Renal pelvis (tissue), 1 donor: ENCODE measurements at regions not wholly inside any gene's neighbourhood (a gene's known extent, or its start where the extent isn't known, plus 50 kb on each side); places are given as distances from the start of the nearest gene placed in this dataset.

Experiments
- DNase-seq: peaks from one replicate; pipeline ENCODE4 v3.0.0-alpha.2; 2013

DNA sequence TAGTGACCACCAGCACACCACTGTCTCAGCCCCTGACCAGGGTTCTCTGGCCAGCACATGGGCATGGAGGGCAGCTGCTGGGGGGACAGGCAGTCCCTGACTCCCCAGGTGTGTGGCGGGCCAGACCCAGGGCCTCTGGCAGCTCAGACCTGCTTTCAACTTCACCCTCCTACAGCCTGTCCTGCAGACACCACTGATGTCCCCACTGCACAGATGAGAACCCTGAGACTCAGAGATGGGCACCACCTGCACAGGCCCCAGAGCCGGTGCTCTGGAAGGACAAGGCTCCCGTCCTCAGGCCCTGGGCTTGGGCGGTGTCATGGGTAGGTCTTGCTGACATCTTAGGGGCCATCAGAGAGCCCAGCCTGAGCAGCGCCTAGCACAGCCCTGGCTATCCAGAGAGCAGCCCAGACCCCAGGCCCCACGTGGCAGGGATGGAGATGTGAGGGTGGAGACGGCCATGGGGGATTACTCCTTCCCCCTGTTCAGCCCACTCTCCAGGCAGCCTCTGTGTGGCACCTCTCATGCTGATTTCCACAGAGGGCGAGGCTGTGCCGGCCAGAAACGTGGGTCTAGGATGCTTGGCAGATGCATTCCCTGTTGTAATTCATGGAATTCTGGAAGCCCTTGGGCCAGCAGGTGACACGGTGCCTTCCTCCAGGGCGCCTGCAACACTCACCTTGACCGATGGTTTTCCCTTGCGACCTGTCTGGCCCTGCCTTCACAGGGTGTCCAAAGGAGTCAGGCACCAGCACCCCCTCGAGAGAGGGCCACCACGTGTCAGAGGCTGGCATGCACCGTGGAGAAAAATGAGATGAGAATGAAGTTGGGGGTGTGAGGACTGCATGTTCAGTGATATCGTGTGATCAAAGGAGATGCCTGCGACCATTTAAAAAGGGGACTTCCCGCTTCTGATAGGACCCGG, 61.2 kb upstream of the GLI2 start:
- DNase-seq, result no peak

DNA sequence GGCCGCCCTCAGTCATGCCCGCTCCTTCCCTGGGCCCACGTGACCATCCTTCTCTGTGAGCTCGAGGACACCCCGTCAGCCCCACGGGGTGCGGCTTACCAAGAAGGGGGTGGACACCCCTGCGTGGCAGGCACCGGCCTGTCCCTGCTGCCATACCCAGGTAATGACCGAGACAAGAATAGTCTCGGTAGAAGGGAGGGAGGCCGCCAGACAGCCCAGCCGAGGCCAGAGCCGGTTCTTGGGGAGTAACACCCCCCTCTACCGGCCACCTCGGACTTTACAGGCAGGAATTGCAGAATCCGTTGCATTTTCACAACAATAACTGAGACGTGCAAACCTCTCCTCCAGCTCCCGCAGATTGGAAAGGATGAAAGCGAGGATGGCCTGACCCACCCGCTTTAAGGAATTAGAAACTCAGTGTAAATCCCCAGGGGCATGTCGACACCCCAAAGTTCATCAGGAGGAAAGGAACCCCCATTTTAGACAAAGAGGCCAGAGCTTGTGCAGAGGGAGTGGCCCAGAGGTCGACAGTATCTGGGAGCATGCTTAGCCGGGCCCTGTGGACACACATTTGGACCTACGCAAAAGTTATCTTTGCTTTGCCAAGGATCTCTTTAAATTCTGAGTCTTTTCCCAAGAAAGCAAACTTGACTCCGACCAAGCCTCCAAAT, 60.1 kb upstream of the GLI2 start:
- DNase-seq, result no peak

DNA sequence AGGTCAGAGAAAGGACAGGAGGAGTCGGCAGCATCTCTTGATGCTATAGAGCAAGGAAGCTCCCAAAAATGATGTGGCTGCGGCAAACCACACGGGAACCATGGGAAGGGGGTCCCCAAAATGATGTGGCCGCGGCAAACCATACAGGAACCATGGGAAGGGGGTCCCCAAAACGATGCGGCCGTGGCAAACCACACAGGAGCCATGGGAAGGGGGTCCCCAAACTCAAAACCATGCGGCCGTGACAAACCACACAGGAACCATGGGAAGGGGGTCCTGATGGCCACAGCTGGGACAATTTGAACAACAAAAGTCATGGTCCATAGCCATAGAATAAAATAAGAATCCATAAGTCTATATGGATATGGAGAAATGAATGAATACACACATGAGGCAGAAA, 58.4 kb upstream of the GLI2 start:
- no peak for DNase-seq

DNA sequence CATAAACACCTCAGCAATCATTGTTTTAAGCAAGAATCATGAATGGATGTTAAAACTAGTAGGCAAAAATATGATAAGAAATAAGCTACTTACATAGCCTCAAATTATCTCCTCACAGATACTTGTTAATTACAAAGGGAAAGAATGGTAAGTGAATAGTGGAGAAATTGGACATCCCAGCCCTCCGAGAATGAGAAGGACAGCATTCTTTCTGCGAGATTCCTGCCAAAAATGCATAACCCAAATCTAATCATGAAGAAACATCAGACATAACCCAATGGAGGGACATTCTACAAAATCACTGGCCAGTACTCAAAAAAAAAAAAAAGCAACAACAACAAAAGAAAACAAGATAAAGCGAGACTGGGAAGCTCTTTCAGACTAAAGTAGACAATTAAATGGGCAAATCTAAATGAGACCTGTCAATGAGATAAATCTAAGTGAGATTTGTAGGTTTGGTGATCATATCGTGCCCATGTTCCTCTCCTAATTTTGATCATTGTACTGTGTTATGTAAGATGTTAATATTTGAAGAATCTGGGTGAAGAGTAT, 57.9 kb upstream of the GLI2 start:
- DNase-seq, result no peak

DNA sequence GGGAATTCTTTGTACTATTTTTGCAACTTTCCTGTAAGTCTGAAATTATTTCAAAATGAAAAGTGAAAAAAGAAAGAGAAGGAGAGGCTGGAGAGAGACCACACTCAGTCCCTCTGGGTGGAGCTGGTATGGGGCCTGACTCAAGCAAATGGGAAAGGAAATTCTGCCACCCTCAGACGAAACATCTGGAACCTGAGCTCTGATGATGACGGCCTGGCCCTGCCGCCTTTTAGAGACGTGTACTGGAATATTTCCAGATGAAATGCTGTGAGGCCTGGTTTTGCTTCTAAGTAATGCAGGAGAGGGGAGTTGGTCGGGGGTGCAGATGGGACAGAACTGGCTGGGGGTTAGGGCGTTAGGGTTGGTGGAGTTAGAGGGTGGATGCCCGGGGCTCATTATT, 57.4 kb upstream of the GLI2 start:
- DNase-seq, result no peak

DNA sequence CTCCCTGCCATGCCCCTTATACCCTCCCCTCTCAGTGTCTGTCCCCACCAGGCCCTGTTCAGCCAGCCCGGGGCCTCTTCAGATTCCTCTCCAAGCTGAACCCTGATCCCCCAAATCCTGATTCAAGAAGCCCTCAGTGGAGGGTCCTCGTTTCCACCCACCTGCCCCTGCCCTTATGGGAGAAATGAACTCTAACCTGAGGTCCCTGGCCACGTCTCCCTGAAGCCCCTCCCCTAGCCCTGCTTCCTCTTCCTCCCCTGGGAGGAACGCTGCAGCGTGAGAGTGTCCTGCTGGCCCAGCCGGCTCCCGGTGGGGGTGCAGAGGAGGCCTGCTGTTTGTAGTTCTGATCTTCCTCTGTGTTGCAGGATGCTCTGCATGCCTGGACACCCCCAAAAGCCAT, 56.7 kb upstream of the GLI2 start:
- DNase-seq, result no peak

DNA sequence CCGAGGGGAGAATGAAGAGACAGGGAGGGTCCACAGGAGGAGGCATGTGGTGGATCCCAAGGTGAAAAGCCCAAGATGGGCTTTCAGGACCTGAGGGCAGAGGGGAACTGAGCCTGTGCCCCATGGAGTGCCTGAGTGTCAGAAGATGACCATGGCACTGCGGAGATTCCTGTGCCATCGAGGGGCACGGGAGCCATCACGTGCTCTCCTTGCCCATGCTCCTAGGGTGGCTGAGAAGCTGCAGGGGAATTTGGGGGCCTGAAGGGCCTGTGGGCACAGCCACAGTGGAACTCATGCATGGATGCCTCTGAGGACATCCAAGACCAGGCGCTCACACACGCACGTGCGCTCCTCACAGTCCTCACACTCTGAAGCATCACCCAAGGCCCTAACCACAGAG, 56.1 kb upstream of the GLI2 start:
- no peak for DNase-seq

DNA sequence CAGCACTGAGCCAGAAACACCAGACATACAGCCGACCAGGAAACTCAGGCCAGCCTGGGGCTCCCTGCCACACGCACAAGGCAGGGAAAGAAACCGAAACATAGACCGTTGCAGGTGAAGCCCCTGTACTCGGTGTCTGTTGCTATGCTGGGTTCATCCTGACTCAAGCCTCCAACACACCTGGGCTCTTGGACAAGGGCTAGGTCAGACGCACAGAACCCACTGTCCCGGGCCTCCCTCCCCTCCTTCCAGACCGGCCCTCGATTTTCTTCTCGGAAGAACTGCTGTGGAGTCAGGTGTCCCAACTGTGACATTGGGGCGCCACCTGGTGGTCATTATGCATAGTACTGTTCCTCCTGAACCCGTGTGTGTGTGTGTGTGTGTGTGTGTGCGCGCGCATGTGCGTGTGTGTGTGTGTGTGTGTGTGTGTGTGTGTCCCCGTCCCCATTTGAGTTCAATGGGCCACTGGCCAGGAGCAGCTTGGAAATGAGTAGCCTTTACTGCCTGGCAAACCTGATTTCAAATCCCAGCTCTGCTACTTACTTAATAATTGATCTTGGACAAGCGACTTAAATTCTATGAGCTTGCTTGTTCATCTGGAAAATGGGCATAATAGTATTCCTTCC, 55.4 kb upstream of the GLI2 start:
- DNase-seq, result peak; percentile 87

DNA sequence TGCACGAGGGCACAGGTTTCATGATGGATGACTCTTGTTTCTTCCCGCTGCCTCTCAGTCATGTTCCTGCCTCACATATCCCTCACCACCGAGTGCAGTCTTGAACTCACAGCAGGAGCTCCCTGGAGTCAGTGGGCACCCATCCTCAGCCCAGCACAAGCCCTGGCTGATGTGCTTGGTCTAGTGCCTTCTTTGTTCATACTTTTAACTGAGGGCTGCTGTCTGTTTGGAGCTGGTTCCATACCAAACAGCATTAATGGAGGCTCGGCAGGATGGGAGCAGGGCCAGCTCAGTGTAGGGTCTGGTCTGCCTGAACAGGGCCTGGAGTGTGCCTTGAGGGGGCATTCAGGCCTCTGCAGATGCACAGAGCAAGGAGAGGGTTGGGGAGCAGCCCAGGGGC, 54.5 kb upstream of the GLI2 start:
- DNase-seq, result no peak

DNA sequence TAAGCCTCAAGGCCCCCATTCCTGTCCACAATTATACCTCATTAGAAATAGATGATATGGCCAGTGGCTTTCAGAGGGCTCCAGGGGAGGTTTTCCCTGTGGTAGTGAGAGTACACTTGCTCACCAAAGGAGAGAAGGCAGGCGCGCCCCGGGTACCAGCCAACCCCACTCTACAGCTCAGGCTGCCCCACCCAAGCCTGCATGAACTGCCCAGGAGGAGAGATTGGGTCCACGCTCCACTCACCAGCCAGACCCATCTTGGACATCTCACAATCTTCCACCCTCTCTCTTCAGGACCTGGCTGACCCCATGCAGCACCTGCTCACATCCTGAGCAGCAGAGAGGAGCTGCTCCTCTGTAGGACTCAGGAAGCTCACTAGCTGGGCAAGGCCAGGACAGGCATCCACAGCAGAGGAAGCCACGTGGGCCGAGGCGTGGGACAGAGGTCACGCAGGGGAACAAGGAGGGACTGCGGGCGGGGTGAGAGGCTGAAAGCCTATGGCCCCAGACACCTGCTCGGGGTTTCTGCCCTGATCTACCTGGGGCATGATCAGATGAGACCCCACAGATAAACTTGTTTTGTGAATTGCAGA, 53.9 kb upstream of the GLI2 start:
- no peak for DNase-seq

DNA sequence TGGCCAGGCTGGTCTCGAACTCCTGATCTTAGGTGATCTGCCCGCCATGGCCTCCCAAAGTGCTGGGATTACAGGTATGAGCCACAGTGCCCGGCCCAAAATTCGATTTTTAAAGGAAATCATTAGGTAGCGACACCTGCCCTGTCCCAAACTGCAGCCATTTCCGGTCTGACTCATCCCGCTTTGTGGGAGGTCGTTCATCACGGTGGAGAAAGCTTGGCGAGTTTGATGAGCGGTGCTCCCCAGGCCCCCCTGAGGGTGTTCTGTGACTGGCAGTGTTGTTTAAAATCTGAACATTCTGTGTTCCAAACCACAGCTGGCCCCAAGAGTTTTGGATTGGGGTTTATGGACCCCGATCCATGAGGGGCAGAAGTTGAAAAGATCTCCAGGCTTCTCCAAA, 53.0 kb upstream of the GLI2 start:
- no peak for DNase-seq

DNA sequence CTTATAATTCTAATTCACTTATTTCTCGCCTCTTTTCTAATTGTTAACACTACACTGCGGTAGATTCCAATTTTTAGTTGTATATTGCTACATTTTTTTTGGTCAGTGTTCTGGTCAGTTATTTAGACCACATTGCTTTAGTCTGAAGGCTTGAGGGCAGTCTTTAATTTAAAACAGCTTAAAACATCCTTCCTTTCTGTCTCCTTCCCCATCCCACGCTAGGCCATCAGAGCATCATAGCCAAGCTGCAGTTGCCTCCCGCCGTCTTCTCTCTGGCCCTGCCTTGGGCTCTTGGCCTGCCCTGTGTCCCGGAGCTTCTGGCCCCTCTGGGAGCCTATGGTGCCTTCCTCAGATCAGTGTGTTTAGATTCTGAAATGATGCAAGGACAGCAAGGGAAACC, 52.6 kb upstream of the GLI2 start:
- no peak for DNase-seq

DNA sequence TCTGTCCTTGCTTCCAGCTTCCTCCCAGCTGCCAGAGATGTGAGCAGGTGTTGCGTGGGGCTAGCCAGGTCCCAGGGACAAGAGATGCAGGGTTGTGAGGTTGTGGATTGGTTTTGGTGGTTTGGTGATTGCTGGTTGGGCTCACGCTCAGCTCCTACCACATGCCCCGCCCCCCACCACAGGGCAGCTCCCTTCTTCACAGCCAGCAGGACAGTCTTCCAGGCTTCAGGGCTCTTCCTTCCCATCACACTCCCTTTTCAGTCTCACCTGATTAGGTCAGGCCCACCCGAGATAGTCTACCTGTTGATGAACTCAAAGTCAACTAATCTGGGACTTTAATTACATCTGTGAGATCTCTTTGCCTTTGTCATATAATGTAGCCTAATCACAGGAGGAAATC, 52.0 kb upstream of the GLI2 start:
- DNase-seq, result no peak

DNA sequence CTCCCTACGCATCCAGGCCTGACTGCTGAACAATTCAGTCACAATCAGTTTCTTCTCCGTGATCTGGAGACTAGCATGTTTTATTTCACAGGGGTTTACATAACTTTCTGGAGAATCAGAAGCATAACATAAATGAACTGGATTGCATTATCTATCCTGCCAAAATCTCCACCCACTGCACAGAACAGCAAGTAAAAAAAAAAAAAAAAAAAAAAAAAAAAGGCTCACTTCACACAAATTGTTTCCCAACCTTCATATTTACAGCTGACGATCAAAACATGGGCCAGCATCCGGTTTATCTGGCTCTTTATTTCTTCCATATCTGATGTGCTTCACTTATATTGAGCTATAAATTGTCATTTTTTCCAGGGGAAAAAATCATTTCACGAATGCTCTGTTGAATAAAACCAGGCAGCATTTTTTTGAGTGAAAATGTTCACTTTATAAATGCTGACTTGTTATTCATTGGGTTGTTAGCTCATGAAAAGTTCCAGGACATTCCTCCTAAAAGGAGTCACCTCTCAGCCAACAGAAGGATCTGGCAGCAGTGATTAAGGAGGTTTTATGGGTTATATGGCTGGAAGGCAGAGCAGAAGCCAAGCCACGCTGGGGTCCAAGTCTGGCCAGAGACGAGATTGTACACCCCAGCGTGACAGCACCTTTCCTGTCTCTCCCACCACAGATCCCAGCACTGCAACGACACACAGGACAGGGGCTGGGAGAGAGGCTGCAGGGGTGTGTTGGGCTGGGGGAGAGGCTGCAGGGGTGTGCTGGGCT, 51.2 kb upstream of the GLI2 start:
- no peak for DNase-seq

DNA sequence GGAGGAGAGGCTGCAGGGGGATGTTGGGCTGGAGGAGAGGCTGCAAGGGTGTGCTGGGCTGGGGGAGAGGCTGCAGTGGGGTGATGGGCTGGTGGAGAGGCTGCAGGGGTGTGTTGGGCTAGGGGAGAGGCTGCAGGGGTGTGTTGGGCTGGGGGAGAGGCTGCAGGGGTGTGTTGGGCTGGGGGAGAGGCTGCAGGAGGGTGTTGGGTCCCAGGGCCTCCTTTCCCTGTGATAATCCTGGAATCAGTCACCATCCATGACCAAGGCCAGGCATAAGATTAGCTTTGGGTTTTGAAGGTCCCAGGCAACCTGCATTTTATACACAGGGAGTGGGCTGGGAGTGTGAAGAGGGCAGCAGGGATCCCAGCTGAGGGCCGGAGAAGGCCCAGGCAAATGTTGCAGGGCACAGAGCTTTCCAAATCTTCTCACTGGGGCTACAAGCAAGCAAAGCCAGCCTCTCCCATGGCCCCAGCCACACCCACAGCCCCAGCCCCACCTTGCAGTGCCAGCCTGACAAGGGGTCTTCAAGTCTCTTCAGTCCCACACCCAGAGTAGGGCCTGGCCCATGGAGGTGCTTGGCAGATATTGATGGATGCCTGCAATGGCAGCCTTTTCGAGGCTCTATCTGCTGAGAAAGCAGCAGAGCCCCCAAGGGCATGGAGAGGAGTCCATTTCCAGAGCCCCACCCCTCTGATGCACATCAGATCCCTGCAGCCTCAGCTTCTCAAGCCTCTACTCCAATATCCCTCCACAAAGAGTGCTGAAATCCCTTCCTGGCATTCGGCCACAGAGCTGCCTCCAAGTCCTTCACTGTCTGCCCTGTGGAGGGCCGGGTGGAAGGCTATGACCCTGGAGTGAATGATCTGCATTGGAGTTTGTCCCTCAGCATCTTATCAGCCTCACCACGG, 50.3 kb upstream of the GLI2 start:
- DNase-seq, result no peak
